Putamen (tissue), 1 donor: ENCODE measurements at regions not wholly inside any gene's neighbourhood (a gene's known extent, or its start where the extent isn't known, plus 50 kb on each side); places are given as distances from the start of the nearest gene placed in this dataset.
"Not testable (repeated sequence)": the region's sequence is repeated elsewhere in the genome, so short reads cannot be mapped to it uniquely, and the experiment has no call there.

ENCODE experiments used
- DNase-seq: peaks from one replicate; pipeline ENCODE4 v3.0.0-alpha.2; 2016; ENCODE audit warnings: low spot score

DNA sequence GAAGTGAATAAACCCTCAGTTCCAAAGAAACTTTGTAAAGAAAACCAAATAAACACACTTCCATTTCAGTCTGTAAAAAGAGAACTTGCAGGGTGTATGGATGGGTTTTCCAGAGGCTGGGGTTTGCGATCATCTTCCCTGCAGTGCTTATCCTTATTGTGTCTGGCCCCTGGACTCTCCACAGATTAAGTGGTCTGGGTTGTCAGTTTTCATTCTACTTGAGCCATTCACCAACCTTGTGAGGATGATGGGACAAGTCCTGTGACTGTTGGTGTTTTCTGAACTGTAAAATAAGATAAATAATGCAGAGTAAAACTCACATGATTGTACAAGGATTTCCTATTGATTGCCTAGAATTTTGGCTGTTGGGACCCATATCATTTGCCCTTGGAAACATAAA is 166.1 kb upstream of the MOCS2 start:
- no peak for DNase-seq

DNA sequence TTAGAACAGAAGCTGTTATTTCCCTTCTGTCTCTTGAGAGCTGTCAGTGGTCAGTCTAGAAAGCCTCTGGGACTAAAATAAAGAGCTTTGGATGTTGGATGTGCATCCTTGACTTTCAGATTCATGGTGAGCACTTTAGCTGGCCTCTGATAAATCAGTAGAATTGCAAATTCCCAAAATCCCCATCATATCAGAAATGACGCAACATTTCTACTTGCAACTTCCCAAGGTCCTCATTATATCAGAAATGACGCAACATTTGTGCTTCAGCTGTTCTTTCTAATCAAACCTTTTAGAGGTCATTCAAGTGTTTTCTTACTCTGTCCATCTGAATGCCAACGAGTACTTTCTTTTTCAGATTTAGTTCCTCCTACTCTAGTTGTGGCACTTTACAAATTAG is 167.3 kb upstream of the MOCS2 start:
- DNase-seq, result no peak

DNA sequence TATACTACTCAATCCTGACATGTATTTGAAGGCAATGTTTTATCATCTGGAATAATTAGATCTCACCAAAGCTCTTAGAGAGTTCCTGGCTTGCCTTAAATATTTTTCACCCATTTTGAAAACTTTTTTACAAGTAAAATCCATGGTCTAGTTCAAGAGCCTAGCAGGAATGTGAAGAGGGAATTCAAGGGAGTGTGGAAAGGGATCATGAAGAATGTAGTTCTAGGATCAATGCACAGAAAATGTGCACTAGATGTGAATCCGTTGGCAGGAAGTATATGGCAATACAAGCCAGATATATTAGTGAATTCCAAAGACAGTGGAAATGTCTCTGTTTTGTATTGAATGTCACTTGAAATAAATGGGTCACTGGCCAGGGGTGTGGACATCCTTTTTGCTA is 167.9 kb upstream of the MOCS2 start:
- DNase-seq, result no peak

DNA sequence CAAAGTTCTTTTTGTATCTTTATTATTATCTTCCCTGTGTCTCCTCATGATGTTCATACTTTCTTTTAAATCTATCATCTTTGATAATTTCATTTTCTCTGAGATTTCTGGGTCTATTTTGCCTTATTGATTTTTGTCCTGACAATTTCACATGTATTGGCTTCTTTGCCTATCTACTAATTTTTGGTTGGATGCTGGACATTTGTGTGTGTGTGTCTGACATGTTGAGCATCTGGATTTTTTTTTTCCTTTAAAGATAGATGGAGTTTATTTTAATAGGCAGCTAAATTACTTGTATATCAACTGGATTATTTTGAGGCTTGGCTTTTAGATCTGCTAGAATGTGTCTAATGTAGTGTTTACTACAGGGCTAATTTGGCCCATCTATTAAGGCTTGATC is 178.0 kb upstream of the MOCS2 start:
- DNase-seq, result no peak

DNA sequence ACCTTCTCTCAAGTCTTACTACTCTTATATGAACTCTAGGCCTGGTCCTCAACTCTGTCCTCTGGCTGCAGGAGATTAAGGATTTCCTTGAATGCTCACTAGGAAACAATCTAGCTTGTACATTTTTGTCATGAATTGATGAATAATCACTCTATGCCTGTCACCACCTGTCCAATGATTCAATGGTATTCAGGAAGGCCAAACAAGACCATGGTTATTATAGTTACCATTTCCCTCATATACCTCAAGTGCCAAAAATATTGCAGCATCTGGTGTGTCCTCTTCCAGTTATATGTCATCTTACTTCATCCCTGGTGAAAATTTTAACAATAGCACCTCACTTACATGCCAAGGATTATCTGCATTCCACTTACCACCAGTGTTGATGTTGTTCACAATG is 179.0 kb upstream of the MOCS2 start:
- DNase-seq, result no peak

DNA sequence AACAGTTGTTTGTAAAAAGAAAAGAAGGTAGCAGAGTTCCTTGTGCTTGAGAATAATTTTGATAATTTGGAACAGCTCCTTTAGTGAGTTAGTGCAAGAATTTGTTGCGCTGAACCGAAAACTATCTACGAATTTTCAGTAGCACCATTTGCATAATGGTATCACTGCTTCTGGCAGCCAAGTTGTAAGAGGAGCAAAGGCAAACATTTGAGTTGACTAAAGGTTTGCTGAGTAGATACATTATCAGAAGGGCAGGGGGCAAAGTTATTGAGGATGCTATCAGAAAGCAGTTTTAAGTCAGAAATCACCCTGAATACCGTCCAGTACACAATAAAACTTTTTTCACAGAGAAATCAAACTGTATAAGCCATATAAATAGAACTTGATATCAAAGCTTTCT is 181.5 kb upstream of the MOCS2 start:
- no peak for DNase-seq

DNA sequence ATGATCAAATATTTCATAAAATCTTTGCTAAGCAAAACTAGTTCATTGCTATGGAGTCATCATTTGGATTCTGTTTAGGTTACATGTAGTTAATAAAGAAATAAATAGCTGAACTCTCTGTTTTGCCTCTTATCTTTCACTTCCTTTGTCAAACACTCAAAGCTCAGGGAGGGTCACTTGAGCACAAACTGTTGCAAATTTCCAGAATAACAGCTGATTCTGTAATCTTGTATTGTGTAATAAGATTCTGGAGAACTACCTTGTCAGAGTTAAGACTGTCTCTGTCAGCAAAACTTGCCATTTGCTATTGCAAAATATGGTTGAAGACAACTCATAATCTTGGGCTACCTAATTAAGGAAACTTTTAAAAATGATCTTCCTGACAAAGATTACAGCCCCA is 182.0 kb upstream of the MOCS2 start:
- no peak for DNase-seq

DNA sequence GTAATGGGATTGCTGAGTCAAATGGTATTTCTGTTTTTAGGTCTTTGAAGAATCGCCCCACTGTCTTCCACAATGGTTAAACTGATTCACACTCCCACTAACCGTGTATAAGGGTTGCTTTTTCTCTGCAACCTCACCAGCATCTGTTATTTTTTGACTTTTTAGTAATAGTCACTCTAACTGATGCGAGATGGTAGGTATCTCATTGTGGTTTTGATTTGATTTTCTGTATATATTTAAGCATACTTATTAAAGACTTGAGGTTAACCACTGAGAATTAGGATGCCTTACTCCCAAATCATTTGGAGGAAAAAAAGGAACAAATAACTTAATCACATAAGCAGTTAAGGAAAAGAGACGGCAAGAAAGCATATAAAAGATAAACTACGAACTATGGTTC is 181.6 kb upstream of the FST start:
- no peak for DNase-seq

- DNase-seq, result no peak
These were observed 177.9 kb upstream of the FST start for GRCh38 chr5:53302529-53302928.

DNA sequence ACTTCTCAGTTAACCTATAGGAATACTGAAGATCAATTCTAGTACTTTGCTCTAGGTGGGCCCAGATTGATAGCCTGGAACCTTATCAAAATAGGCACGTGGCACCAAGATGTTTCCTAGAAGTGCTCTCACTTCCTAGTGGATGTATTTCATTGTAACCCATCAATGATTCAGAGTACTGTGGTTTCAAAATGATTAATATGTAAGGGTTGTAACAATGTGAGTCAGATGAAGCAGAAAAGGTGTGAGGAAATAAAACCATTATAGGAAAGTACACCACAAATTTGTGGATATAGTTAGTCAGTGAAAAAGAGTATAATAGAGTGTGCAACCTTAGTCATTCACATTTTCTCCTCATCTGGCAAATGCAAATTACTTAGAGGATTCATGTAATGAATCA is 177.3 kb upstream of the FST start:
- no peak for DNase-seq

GRCh38 chr5:53305316-53305715 is 175.1 kb upstream of the FST start:
- DNase-seq, result not testable (repeated sequence)

GRCh38 chr5:53309653-53310052 is 170.8 kb upstream of the FST start:
- DNase-seq, result no peak

GRCh38 chr5:53311681-53312080 is 168.7 kb upstream of the FST start:
- DNase-seq, result no peak

DNA sequence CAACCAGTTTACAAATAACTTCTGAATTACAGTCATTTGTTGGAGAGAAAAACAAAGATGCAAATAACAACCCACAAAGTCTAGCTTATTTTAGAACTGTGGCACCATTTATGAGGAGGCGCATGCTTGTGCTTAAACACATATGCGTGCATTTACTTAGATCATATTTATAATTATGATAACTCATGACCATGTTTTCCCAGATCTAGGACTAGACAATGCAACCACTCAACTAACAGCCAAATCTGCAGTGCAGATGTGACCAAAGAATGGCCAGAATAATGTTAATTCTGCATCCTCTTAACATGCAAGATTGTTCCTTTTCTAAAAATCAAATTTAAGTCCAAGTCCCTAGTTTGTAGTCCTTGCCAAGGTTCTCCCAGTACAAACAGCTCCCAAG is 167.3 kb upstream of the FST start:
- DNase-seq, result no peak

DNA sequence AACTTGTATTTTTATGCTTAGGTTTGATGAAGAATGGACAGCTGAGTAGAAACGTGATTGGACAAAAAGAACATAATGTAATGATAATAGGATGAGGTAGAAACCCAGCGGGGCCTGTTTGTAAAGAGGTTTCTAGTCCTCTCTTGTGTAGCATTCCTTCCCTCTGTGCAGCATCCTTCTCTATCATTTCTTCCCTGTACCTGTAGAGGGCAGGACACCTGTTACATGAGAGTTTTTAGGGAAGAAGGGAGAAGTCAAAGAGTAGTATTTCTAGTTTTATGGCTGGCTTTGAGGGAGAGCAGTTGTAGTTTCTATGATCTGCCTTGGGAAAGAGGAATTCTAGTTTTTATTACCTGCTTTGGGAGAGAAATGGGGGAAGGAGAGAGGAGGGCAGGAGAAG is 162.1 kb upstream of the FST start:
- DNase-seq, result no peak

- DNase-seq, result no peak
These were observed 161.1 kb upstream of the FST start for GRCh38 chr5:53319315-53319714.

DNA sequence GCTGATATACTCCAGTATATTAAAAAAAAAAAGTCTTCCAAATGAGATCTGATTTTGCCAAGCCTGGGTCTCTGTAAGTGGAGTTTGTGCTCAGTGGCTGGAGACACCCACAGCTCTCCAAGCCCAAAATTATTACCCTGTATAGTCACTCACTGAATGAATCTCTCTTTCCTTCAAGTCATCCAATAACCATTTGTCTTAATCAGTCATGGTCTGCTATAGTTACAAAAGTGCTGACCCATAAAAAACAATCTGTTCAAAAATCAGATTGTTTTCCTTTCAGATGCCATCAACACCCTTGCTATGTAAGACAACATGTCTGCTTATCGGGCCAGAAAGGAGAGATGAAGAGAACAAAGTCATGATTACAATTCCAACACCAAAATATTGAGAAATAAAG is 159.4 kb upstream of the FST start:
- DNase-seq, result no peak

DNA sequence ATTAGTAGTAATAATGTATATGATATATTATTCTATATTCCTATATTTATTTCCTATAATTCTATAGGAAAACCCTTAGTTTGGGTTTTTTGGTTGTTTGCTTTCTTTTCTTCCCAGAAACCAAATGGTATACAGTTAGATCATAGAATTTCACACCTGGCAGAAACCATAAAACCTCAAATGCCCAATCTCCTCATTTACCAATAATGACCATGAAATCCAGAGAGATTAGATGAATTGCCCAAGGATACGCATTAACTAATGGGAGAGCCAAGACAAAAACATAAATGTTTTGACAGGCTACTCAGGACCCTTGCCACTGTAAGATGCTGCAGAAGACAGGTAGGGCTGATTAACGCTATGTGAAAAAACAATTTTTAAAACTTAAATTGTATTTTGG is 158.7 kb upstream of the FST start:
- DNase-seq, result no peak

DNA sequence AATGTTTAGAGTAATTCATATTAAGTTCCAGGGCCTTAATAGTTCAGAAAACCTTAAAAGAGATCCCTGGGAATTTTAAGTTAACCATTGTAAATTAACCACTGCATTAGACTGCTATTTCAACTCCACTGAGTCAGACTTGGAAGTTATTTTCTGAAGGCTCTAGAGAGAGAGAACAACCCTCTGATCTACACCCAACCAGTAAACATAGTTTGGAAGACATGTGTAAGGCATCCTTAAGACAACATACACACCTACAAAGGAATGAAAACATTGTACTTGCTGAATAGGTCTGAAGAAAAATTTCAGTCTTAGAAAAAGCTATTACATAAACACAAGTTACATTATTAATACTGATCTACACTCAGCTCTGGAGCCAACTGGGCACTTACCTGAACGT is 158.2 kb upstream of the FST start:
- DNase-seq, result no peak

DNA sequence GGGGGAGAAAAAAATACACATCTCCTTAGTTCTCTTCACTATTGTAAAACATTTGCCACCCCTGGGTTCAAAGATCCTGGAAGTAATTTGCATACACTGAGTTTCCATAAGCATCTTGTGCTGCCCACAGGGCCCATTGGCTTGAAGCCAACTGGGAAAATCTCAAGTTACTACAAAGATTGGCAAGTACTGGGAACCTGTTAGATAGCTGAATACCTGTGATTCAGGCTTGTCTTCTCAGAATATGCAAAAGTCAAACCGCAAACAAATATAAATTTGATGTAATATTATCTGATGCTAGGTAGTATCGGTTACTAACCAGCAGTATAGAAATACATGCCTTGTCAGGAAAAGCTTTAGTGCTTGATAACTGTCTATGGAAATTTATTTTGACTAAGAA is 156.9 kb upstream of the FST start:
- DNase-seq, result no peak

DNA sequence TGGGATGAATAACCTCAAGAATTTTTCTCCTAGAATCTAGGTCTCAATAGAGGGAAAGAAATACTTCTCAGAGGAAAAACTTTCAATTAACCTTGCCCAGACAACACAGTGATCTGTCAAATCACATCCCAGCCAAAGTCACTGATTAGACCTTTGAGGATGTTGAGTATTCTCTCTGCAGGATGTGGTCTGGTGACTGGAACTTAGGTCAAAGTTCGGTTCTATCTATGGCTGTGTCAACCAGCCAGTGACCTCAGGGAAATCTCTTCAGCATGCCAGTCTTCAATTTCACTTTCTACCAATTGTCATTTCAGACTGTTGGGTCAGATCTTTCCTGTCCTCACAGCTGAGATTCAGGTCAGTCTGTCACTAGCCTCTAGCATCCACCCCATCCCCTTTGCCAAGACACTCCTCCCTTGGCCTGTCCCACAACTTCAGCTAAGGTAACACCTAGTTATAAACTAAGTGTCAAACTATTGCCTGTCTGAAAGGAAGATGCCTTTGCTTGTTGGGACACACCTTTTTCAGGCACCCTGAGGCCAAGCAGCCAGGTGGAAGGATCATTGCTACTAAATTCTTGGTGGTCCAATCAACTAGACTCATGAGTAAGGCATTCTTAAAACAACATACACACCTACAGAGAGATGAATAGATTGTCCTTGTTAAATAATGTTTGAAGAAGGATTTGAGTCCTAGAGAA is 156.3 kb upstream of the FST start:
- DNase-seq, result no peak

GRCh38 chr5:53326424-53327153 is 153.8 kb upstream of the FST start:
- no peak for DNase-seq

DNA sequence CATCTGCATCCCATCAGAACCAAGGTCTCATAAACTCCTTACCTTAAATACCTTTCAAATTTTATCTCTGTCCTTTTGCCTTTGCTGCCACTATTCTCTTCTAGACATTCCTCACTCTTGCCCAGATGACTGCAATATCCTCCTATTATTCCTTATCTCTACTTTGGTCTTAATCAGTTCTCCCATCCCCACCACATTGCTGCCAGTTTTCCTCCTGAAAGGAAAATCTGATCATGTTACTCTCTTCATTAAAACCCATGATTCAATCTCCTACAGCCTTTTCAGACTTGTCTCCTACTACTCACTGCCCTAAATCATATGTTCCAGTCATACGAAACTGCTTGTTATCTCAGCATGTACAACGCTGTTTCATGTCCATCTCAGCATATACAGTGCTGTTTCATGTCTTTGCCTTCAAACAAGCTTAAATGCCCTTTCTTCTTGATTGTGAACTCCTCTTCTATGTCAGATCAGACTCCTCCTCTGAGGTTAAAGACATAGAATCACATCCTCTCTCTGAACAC is 152.6 kb upstream of the FST start:
- no peak for DNase-seq

- DNase-seq, result no peak
These were observed 149.9 kb upstream of the FST start for GRCh38 chr5:53330491-53330890.
